GM12892 (cell line): ENCODE measurements at regions not wholly inside any gene's neighbourhood (a gene's known extent, or its start where the extent isn't known, plus 50 kb on each side); places are given as distances from the start of the nearest gene placed in this dataset.

Experiments used
- POLR2A ChIP-seq: IDR thresholded peaks from 2 replicates; pipeline ENCODE4 v1.6.1; 2011; ENCODE audit warnings: low read depth, low read length, control low read depth
- POLR2AphosphoS5 ChIP-seq: IDR thresholded peaks from 2 replicates; pipeline ENCODE4 v1.6.1; 2011; ENCODE audit warnings: low read depth, low read length, control low read depth
- TAF1 ChIP-seq: IDR thresholded peaks from 2 replicates; pipeline ENCODE4 v1.6.1; 2011; ENCODE audit warnings: low read depth, mild to moderate bottlenecking, control low read depth, low read length, borderline replicate concordance

DNA sequence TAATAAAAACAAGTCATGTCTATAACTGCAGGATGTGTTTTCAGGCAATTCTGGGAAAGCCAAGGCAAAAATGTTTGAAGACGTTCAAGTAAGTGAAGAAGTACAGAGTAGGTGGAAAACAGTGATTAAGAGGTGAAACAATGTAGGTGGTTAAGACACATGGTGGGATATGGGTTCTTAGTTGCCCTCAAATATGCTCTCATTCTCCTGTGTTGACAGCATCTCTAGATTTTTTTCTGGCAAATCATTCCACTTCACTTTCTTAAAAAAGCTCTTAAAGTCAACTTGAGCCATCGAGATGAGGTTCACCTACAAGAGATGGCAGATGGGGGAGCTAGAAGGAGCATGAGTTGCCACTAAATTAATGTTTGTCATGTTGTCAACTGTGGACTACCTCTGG, 1041.0 kb upstream of the CNTN5 start:
- TF ChIP-seq POLR2AphosphoS5, result no peak
- TF ChIP-seq POLR2A, result no peak
- TF ChIP-seq TAF1, result no peak
